Osteocyte (in vitro differentiated cells): ENCODE measurements at regions not wholly inside any gene's neighbourhood (a gene's known extent, or its start where the extent isn't known, plus 50 kb on each side); places are given as distances from the start of the nearest gene placed in this dataset.

Experiments used
- DNase-seq: peaks from one replicate; pipeline ENCODE4 v3.0.0; 2021; ENCODE audit warnings: mixed read lengths; ENCODE audit not compliant: unreplicated experiment; ENCODE audit errors: extremely low spot score
- H3K27ac Mint-ChIP-seq: one replicate; pipeline ENCODE4 v1.8.0; 2021; ENCODE audit warnings: mild to moderate bottlenecking, mixed read lengths; ENCODE audit not compliant: unreplicated experiment
- H3K27me3 Mint-ChIP-seq: one replicate; pipeline ENCODE4 v1.8.0; 2021; ENCODE audit warnings: mixed read lengths; ENCODE audit not compliant: unreplicated experiment
- H3K36me3 Mint-ChIP-seq: one replicate; pipeline ENCODE4 v1.8.0; 2021; ENCODE audit warnings: mixed read lengths; ENCODE audit not compliant: unreplicated experiment
- H3K4me1 Mint-ChIP-seq: one replicate; pipeline ENCODE4 v1.8.0; 2021; ENCODE audit warnings: mixed read lengths; ENCODE audit not compliant: unreplicated experiment
- H3K4me3 Mint-ChIP-seq: one replicate; pipeline ENCODE4 v1.8.0; 2021; ENCODE audit warnings: mild to moderate bottlenecking, moderate library complexity, mixed read lengths; ENCODE audit not compliant: unreplicated experiment
- H3K9me3 Mint-ChIP-seq: one replicate; pipeline ENCODE4 v1.8.0; 2021; ENCODE audit warnings: mixed read lengths; ENCODE audit not compliant: unreplicated experiment
- TF ChIP-seq, protein P1 (sequence below): fragments of 200-600 bp; sonication (generic); IDR thresholded peaks from 2 replicates; pipeline ENCODE4 v1.5.0; 2021; ENCODE audit warnings: antibody characterized with exemption, mild to moderate bottlenecking, moderate library complexity

DNA sequence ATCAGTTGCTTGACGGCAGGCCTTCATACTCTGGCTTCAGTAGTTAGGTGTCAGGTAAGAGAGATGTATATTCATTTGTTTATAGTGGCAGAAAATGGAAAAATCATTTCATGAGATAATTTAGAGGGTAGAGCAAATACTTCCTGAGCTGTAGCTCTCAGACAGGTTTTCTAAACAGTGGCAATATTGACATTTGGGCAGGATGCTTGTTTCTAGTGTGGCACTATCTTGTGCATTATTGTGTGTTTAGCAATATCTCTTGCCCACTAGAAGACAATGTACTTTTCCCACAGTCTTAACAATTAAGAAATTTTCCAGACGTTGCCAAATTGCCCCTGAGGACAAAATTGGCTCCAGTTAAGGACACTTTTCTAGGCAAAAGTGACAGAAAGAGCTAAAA, 1143.1 kb downstream of the PLA2G4A start:
- H3K4me1 Mint-ChIP-seq, result no peaks in the 10 kb centered on the region
- no peaks in the 10 kb centered on the region for H3K36me3 Mint-ChIP-seq
- no peaks in the 10 kb centered on the region for H3K9me3 Mint-ChIP-seq
- no peaks in the 10 kb centered on the region for H3K27me3 Mint-ChIP-seq
- H3K27ac Mint-ChIP-seq, result no peak overlapping the region
- no peak for DNase-seq
- TF ChIP-seq, protein P1, sequence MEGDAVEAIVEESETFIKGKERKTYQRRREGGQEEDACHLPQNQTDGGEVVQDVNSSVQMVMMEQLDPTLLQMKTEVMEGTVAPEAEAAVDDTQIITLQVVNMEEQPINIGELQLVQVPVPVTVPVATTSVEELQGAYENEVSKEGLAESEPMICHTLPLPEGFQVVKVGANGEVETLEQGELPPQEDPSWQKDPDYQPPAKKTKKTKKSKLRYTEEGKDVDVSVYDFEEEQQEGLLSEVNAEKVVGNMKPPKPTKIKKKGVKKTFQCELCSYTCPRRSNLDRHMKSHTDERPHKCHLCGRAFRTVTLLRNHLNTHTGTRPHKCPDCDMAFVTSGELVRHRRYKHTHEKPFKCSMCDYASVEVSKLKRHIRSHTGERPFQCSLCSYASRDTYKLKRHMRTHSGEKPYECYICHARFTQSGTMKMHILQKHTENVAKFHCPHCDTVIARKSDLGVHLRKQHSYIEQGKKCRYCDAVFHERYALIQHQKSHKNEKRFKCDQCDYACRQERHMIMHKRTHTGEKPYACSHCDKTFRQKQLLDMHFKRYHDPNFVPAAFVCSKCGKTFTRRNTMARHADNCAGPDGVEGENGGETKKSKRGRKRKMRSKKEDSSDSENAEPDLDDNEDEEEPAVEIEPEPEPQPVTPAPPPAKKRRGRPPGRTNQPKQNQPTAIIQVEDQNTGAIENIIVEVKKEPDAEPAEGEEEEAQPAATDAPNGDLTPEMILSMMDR, result no peak
- no peak overlapping the region for H3K4me3 Mint-ChIP-seq

DNA sequence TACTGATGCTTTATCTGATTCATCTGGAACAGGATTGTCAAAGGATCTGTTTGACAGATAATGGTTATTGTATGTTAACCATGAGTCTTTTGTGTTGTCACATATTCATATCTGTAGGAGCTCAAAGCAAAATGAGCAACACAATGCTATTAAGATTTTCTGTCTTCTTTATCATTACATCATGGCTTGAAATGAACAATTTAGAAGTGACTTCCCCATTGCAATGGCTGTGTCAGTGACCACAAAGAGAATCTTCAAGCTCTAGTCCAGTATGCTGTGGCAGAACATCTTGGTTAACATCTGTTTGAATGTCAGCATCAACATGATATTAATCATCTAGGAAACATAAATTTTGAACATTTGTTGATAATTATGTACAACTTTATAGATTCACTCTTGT, 1148.5 kb downstream of the PLA2G4A start:
- H3K9me3 Mint-ChIP-seq, result peaks cover 7% of the 10 kb centered on the region
- H3K27ac Mint-ChIP-seq, result no peak overlapping the region
- H3K27me3 Mint-ChIP-seq, result no peaks in the 10 kb centered on the region
- no peak overlapping the region for H3K4me3 Mint-ChIP-seq
- TF ChIP-seq, protein P1, result no peak
- H3K4me1 Mint-ChIP-seq, result no peaks in the 10 kb centered on the region
- no peak for DNase-seq
- H3K36me3 Mint-ChIP-seq, result no peaks in the 10 kb centered on the region

DNA sequence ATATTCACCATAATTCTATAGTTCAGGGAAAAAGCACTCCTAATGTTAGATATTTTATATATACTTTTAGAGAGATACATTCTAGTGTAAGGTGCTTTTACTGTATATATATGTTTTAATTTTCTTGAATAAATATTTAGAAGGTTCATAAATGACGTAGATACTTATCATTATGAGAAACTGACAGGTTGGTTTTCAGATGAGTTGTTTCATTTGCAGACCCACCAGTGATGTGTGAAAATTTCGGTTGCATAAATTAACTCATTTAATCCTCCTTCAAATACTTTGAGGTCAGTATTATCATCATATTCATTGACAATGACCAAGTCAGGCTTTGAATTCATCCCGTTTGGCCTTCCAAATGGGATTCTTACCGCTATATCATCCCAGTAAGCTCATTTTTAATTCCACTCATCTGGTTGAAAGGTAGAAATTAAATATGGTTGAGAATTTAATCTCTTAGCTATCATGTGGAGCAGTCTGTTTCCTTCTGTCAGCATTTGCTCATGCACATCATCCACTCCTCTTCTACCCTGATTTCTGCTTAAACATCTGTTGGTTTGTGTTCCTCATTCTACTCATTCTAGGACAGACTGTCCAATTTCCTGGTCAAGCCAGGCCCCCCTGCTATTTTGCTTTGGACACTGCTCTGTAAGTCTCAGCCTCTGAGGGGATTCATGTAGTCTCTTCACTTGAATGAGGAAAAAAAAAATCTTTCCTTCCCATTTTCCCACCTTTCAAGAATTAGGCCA, 1156.6 kb downstream of the PLA2G4A start:
- Mint-ChIP-seq H3K4me1 (peaks cover 14% of the 10 kb centered on the region), H3K4me3 (no peak overlapping the region), H3K36me3 (no peaks in the 10 kb centered on the region), H3K27ac (peak overlapping the region; percentile 77), H3K9me3 (peaks cover 11% of the 10 kb centered on the region), H3K27me3 (no peaks in the 10 kb centered on the region)
- no peak for DNase-seq
- TF ChIP-seq, protein P1, result no peak

DNA sequence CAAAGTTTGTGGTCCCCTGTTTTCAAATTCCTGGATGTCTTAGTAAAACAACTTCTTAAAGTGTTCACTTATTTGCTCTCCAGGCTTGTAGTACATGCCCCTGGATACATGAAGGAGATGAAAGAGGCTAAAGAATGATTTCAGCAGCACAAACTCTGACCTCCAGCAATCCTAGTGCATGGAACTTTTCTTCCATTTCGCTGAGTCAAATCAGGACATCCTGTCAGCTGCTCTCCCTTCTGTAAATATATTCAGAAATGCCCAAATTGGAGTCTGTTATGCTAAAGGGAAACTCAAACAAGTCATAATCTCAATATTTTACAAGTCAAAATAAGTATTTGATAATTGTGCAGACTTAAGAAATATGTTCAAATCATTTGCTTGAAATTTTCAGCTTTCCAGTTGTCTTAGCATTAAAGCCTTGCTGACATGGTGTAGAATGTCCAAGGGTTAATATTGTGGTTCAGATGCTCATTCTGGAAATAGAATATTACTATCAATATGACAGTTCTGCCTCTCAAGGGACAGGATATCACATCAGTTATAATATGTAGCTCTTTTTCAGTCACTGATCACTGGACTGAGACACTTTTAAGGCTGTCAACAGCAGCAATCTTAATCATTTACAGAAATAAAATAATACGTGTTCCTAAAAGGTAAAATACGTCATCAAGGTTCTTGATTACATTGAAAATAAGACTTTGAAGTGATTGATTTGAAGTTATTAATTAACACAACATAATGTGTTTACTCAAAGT, 1157.3 kb downstream of the PLA2G4A start:
- Mint-ChIP-seq H3K4me1 (peaks cover 14% of the 10 kb centered on the region), H3K9me3 (peaks cover 5% of the 10 kb centered on the region), H3K27ac (peak overlapping the region; percentile 77), H3K27me3 (no peaks in the 10 kb centered on the region), H3K36me3 (no peaks in the 10 kb centered on the region), H3K4me3 (no peak overlapping the region)
- DNase-seq, result no peak
- TF ChIP-seq, protein P1, result no peak

DNA sequence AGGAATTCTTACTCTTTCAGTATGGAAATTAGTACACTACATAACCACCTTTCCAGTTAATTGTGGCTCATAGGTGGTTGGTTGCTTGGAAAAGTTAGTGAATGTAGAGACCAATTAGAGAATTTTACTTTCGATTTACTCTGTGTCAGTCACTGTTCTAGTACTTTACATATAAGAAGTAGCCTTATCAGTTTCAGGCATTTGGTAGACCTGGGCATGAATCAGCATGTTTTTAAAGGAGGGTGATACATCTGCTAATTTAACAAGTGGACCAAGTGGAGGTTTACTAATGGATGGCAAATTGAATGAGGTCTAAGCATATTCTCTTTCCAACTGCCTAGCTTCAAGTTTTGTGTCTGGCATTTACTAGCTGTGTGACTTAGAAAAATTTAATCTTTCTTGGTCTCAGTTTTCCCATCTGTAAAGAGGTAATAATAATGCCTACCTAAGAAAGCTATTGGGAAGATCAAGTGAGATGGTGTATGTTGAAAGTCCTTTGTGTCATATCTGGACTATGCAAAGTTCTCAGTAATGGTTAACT, 1158.6 kb downstream of the PLA2G4A start:
- Mint-ChIP-seq H3K4me1 (peaks cover 14% of the 10 kb centered on the region), H3K9me3 (peaks cover 5% of the 10 kb centered on the region), H3K36me3 (no peaks in the 10 kb centered on the region), H3K4me3 (no peak overlapping the region), H3K27ac (no peak overlapping the region), H3K27me3 (no peaks in the 10 kb centered on the region)
- TF ChIP-seq, protein P1, result no peak
- DNase-seq, result no peak
